NB4 (cell line): ENCODE measurements at regions not wholly inside any gene's neighbourhood (a gene's known extent, or its start where the extent isn't known, plus 50 kb on each side); places are given as distances from the start of the nearest gene placed in this dataset.

ENCODE experiments used
- DNase-seq: peaks from one replicate; pipeline ENCODE4 v3.0.0; 2010; ENCODE audit warnings: low read depth
- H3K4me3 ChIP-seq: one replicate; pipeline ENCODE4 v1.5.1; 2011; ENCODE audit warnings: mild to moderate bottlenecking, low read depth, low read length, moderate library complexity
- CTCF ChIP-seq: IDR thresholded peaks from one replicate; pipeline ENCODE4 v1.5.1; 2012; ENCODE audit warnings: low read depth, low read length
- MAX ChIP-seq: IDR thresholded peaks from 2 replicates; pipeline ENCODE4 v1.6.1; 2011; ENCODE audit warnings: low read depth, low read length
- MYC ChIP-seq: IDR thresholded peaks from 2 replicates; pipeline ENCODE4 v1.6.1; 2011; ENCODE audit warnings: low read depth, low read length
- POLR2A ChIP-seq: IDR thresholded peaks from 2 replicates; pipeline ENCODE4 v1.6.1; 2011; ENCODE audit warnings: mild to moderate bottlenecking; ENCODE audit not compliant: insufficient read length; ENCODE audit errors: extremely low read depth

- H3K4me3 ChIP-seq = no peak overlapping the region
- no peak for DNase-seq
- TF ChIP-seq MAX (no peak), POLR2A (no peak), CTCF (no peak), MYC (no peak)
Observed at GRCh38 chr15:38860674-38861073, 296.1 kb upstream of the RASGRP1 start.

GRCh38 chr15:38861108-38861507 is 296.5 kb upstream of the RASGRP1 start:
- TF ChIP-seq CTCF = no peak
- TF ChIP-seq MAX = no peak
- TF ChIP-seq POLR2A = no peak
- TF ChIP-seq MYC = no peak
- DNase-seq = no peak
- H3K4me3 ChIP-seq = no peak overlapping the region

GRCh38 chr15:38862099-38862498 is 297.5 kb upstream of the RASGRP1 start:
- no peak overlapping the region for H3K4me3 ChIP-seq
- DNase-seq = no peak
- TF ChIP-seq MAX = no peak
- no peak for TF ChIP-seq CTCF
- no peak for TF ChIP-seq MYC

GRCh38 chr15:38863381-38863780 is 298.8 kb upstream of the RASGRP1 start:
- H3K4me3 ChIP-seq = no peak overlapping the region
- no peak for DNase-seq
- TF ChIP-seq MAX (no peak), POLR2A (no peak), CTCF (no peak), MYC (no peak)

- H3K4me3 ChIP-seq = no peak overlapping the region
- no peak for TF ChIP-seq POLR2A
- no peak for TF ChIP-seq MAX
- TF ChIP-seq MYC = no peak
- no peak for TF ChIP-seq CTCF
- no peak for DNase-seq
Observed at GRCh38 chr15:38864122-38864521, 299.5 kb upstream of the RASGRP1 start.
